Hepatocyte (in vitro differentiated cells): ENCODE measurements at regions not wholly inside any gene's neighbourhood (a gene's known extent, or its start where the extent isn't known, plus 50 kb on each side); places are given as distances from the start of the nearest gene placed in this dataset.
"Not testable (repeated sequence)": the region's sequence is repeated elsewhere in the genome, so short reads cannot be mapped to it uniquely, and the experiment has no call there.

Source experiments
- CTCF ChIP-seq: fragments of 200-600 bp; sonication (generic); IDR thresholded peaks from 2 replicates; pipeline ENCODE4 v1.5.1; 2016; ENCODE audit warnings: antibody characterized with exemption, mild to moderate bottlenecking; ENCODE audit not compliant: poor library complexity
- EZH2 ChIP-seq: fragments of 200-600 bp; sonication (generic); IDR thresholded peaks from 2 replicates; pipeline ENCODE4 v1.6.1; 2016; ENCODE audit warnings: antibody characterized with exemption, mild to moderate bottlenecking, borderline replicate concordance

GRCh38 chr5:119987077-119987476 is 357.7 kb downstream of the FAM170A start:
- not testable (repeated sequence) for TF ChIP-seq CTCF, EZH2
